ENCODE measurements at regions not wholly inside any gene's neighbourhood (a gene's known extent, or its start where the extent isn't known, plus 50 kb on each side); places are given as distances from the start of the nearest gene placed in this dataset.

GRCh38 chr9:90311811-90312210 lies 330.8 kb downstream of the DIRAS2 start:
- no peaks in the 10 kb centered on the region for H3K4me1 ChIP-seq (ENCODE audit: control insufficient read depth, insufficient read depth, low read length)
- TF ChIP-seq CUX1 (IDR thresholded peaks at IDR 0.05; ENCODE audit: insufficient replicate concordance, low read depth, low read length) = no peak
- no peak for TF ChIP-seq E2F4 (IDR thresholded peaks at IDR 0.05; ENCODE audit: low read depth, low read length)

More at GRCh38 chr9:90311811-90312210, 330.8 kb downstream of the DIRAS2 start:
- in situ Hi-C loops (cut with MboI) (no loop called here), intact Hi-C loops (cut with micrococcal nuclease; ENCODE audit: unreplicated experiment) (no loop called here)
- BruUV-seq (replicated peaks) = no TSS peak
- Histone ChIP-seq H3K79me2 (ENCODE audit: control insufficient read depth, insufficient read depth, low read length) (no peaks in the 10 kb centered on the region), H3K27me3 (replicated peaks in 1 of 2; ENCODE audit: control insufficient read depth in 2 of 2, insufficient read depth in 2 of 2, low read length in 1 of 2) (peaks cover 2 to 3% of the 10 kb centered on the region in 2 experiments; a peak in 2 of 4 replicates), H3K4me3 (no peak overlapping the region), H3K4me2 (ENCODE audit: control insufficient read depth, insufficient read depth) (no peak overlapping the region), H4K20me1 (ENCODE audit: control insufficient read depth, insufficient read depth) (no peaks in the 10 kb centered on the region), H3K27ac (ENCODE audit: control insufficient read depth, insufficient read depth) (no peak overlapping the region), H2AFZ (ENCODE audit: control insufficient read depth, low read depth, low read length) (no peak overlapping the region), H3K9ac (ENCODE audit: control insufficient read depth, insufficient read depth, low read length) (no peak overlapping the region), H3K9me3 (replicated peaks; ENCODE audit: control insufficient read depth, insufficient read depth, low read length) (no peaks in the 10 kb centered on the region), H3K36me3 (ENCODE audit: control insufficient read depth in 2 of 2, insufficient read depth in 2 of 2, low read length in 1 of 2) (no peaks in the 10 kb centered on the region)
- FAIRE-seq (no peak), ATAC-seq (no peak), DNase-seq (ENCODE audit: low read depth, low spot score) (no peak)
- CTCF ChIA-PET = no interaction called here
- RAD21 ChIA-PET (ENCODE audit: unreplicated experiment) = no interaction called here
- 39% methylated on average over 7 of the region's 7 CpGs for WGBS (ENCODE audit: insufficient coverage, insufficient replicate concordance, low lambda C conversion rate, missing lambda C conversion rate)
- SMC1A ChIA-PET (ENCODE audit: uncharacterized antibody, unreplicated experiment) = interaction anchor here (0.7 kb wide), 1 partner anchor 545 kb away, joined by 3 read pairs; no protein-coding TSS in a partner anchor
- POLR2A ChIA-PET = no interaction called here
